GM23338 (cell line): ENCODE measurements at regions not wholly inside any gene's neighbourhood (a gene's known extent, or its start where the extent isn't known, plus 50 kb on each side); places are given as distances from the start of the nearest gene placed in this dataset.

ENCODE experiments used
- ATAC-seq: fragments of 200-7000 bp; cut with Tn5 transposase; 3 replicates; pipeline ENCODE4 v1.9.1; 2020
- DNase-seq: peaks from one replicate; pipeline ENCODE4 v3.0.0-alpha.2; 2015; ENCODE audit warnings: low spot score
- H2AFZ ChIP-seq: fragments of 200-600 bp; sonication (generic); 2 replicates; pipeline ENCODE4 v1.8.0; 2016; ENCODE audit warnings: antibody characterized with exemption, mild to moderate bottlenecking, moderate library complexity
- H3F3A ChIP-seq: fragments of 200-600 bp; sonication (generic); replicated peaks from 2 replicates; pipeline ENCODE4 v1.8.0; 2017; ENCODE audit warnings: antibody characterized with exemption, mixed run types, low read depth
- H3K27ac ChIP-seq: fragments of 200-600 bp; sonication (generic); 2 replicates; pipeline ENCODE4 v1.6.1; 2016; ENCODE audit warnings: low read depth
- H3K27me3 ChIP-seq: fragments of 200-600 bp; sonication (generic); 2 replicates; pipeline ENCODE4 v1.8.0; 2016; ENCODE audit warnings: mild to moderate bottlenecking, mixed run types, moderate library complexity; ENCODE audit not compliant: insufficient read depth
- H3K36me3 ChIP-seq: fragments of 200-600 bp; sonication (generic); 2 replicates; pipeline ENCODE4 v1.8.0; 2016; ENCODE audit warnings: mild to moderate bottlenecking; ENCODE audit not compliant: insufficient read depth
- H3K4me1 ChIP-seq: fragments of 200-600 bp; sonication (generic); 2 replicates; pipeline ENCODE4 v1.8.0; 2016; ENCODE audit warnings: mild to moderate bottlenecking, moderate library complexity; ENCODE audit not compliant: insufficient read depth
- H3K4me2 ChIP-seq: fragments of 200-600 bp; sonication (generic); 2 replicates; pipeline ENCODE4 v1.7.1; 2017; ENCODE audit warnings: mixed run types
- H3K4me3 ChIP-seq: fragments of 200-600 bp; sonication (generic); 2 replicates; pipeline ENCODE4 v1.6.1; 2016; ENCODE audit warnings: mixed run types
- H3K79me2 ChIP-seq: fragments of 200-600 bp; sonication (generic); replicated peaks from 2 replicates; pipeline ENCODE4 v1.8.0; 2017; ENCODE audit warnings: mild to moderate bottlenecking; ENCODE audit not compliant: insufficient read depth
- H3K9me2 ChIP-seq: fragments of 200-600 bp; sonication (generic); 2 replicates; pipeline ENCODE4 v1.8.0; 2017; ENCODE audit not compliant: insufficient read depth
- H4K20me1 ChIP-seq: fragments of 200-600 bp; sonication (generic); replicated peaks from 2 replicates; pipeline ENCODE4 v1.8.0; 2017; ENCODE audit warnings: mild to moderate bottlenecking; ENCODE audit not compliant: insufficient read depth
- H3K27ac Mint-ChIP-seq: 2 replicates; pipeline ENCODE4 v1.8.0; 2020; ENCODE audit warnings: inconsistent platforms, mild to moderate bottlenecking, moderate library complexity, mixed read lengths
- H3K27me3 Mint-ChIP-seq: 3 replicates; pipeline ENCODE4 v1.8.0; 2022; ENCODE audit warnings: low read depth, mild to moderate bottlenecking, moderate library complexity, mixed read lengths, inconsistent platforms; ENCODE audit not compliant: insufficient read depth, poor library complexity
- H3K36me3 Mint-ChIP-seq: 3 replicates; pipeline ENCODE4 v1.8.0; 2021; ENCODE audit warnings: low read depth, mild to moderate bottlenecking, inconsistent platforms, moderate library complexity, mixed read lengths
- H3K4me1 Mint-ChIP-seq: 3 replicates; pipeline ENCODE4 v1.8.0; 2020; ENCODE audit warnings: mild to moderate bottlenecking, inconsistent platforms, mixed read lengths
- H3K4me3 Mint-ChIP-seq: 3 replicates; pipeline ENCODE4 v1.8.0; 2021; ENCODE audit warnings: moderate library complexity, mild to moderate bottlenecking, inconsistent platforms, mixed read lengths
- H3K9me3 Mint-ChIP-seq: 3 replicates; pipeline ENCODE4 v1.8.0; 2020; ENCODE audit warnings: moderate library complexity, mild to moderate bottlenecking, inconsistent platforms, mixed read lengths
- CREB1 ChIP-seq: fragments of 250-450 bp; sonication (Bioruptor Pico); IDR thresholded peaks from 2 replicates; pipeline ENCODE4 v1.5.0; 2020; ENCODE audit warnings: low read depth, mild to moderate bottlenecking, moderate library complexity
- EZH2 ChIP-seq: fragments of 200-600 bp; sonication (generic); IDR thresholded peaks from one replicate; pipeline ENCODE4 v1.8.0; 2017; ENCODE audit warnings: antibody characterized with exemption, mild to moderate bottlenecking, low read depth; ENCODE audit not compliant: unreplicated experiment
- EZH2phosphoT487 ChIP-seq: fragments of 200-600 bp; sonication (generic); IDR thresholded peaks from one replicate; pipeline ENCODE4 v1.8.1; 2018; ENCODE audit warnings: antibody characterized with exemption; ENCODE audit not compliant: unreplicated experiment
- JUNB ChIP-seq: IDR thresholded peaks from one replicate; pipeline ENCODE4 v1.6.1; 2016; ENCODE audit warnings: antibody characterized with exemption; ENCODE audit not compliant: unreplicated experiment
- NANOG ChIP-seq: IDR thresholded peaks from 2 replicates; pipeline ENCODE4 v1.6.1; 2016; ENCODE audit warnings: antibody characterized with exemption, borderline replicate concordance
- POLR2AphosphoS5 ChIP-seq: IDR thresholded peaks from 2 replicates; pipeline ENCODE4 v1.6.1; 2016; ENCODE audit warnings: antibody characterized with exemption, low read depth
- STAT1 ChIP-seq: IDR thresholded peaks from one replicate; pipeline ENCODE4 v1.6.1; 2016; ENCODE audit warnings: antibody characterized with exemption; ENCODE audit not compliant: unreplicated experiment
- ZNF331 ChIP-seq: fragments of 250-450 bp; sonication (Bioruptor Pico); IDR thresholded peaks from 2 replicates; pipeline ENCODE4 v1.5.0; 2020; ENCODE audit warnings: low read depth, mild to moderate bottlenecking, moderate library complexity
- TF ChIP-seq, protein P1 (sequence below), 2 experiments: fragments of 200-600 bp in 1 of 2; sonication (generic) in 1 of 2; conservative IDR thresholded peaks; 2 replicates each; pipeline versions ENCODE4 v1.5.1 to v1.6.1; 2016 to 2017; ENCODE audit warnings: antibody characterized with exemption in 2 of 2, low read depth in 2 of 2, mild to moderate bottlenecking in 2 of 2, moderate library complexity in 1 of 2
- TF ChIP-seq, protein P2 (sequence below): IDR thresholded peaks from 2 replicates; pipeline ENCODE4 v1.6.1; 2016; ENCODE audit warnings: antibody characterized with exemption
- TF ChIP-seq, protein P3 (sequence below): IDR thresholded peaks from one replicate; pipeline ENCODE4 v1.6.1; 2018; ENCODE audit warnings: antibody characterized with exemption; ENCODE audit not compliant: unreplicated experiment

DNA sequence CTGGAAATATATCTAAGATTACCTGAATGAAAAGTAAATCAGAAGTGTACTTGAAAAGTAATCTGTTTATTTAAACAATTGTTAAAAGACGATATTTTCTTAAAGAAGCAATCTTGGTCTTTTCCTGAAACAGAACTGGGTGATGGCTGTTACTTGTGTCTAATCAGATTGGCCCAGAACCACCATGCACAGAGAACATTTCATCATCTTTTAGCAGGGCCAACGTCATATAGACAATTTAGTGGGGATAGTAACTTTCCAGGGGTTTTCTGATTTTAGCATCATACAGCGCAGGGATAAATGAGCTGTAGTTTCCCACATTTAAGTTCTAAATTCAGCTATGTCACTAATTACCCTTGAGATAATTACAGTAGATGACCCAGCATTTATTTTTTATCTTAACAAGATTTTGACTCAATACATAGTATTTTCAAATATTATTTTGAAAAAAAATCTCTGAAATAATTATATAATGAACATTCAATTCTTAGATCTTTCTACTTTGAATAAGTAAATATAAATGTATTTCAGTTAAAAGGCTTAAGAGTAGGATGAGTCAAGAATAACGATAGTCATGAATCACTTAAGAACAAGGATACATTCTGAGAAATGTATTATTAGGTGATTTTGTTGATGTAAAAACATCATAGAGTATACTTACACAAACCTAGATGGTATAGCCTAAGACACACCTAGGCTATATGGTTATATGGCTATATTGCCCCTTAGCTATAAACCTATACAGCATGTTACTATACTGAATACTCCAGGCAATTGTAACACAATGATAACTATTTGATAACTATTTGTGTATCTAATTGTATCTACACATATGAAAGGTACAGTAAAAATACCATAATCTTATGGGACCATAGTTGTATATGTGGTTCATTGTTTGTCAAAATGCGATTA is 103.8 kb upstream of the MME start:
- H3K9me3 Mint-ChIP-seq, result no peaks in the 10 kb centered on the region
- Histone ChIP-seq H3K27ac (no peak overlapping the region), H3K27me3 (no peaks in the 10 kb centered on the region), H3K9me2 (no peaks in the 10 kb centered on the region), H3K79me2 (no peaks in the 10 kb centered on the region), H3F3A (no peaks in the 10 kb centered on the region), H3K4me2 (no peak overlapping the region), H2AFZ (no peak overlapping the region), H4K20me1 (no peaks in the 10 kb centered on the region), H3K4me1 (no peaks in the 10 kb centered on the region), H3K4me3 (no peak overlapping the region), H3K36me3 (no peaks in the 10 kb centered on the region)
- H3K4me1 Mint-ChIP-seq, result peaks cover 2% of the 10 kb centered on the region; the same call in 1 of the 3 replicates
- H3K4me3 Mint-ChIP-seq, result no peak overlapping the region
- DNase-seq (no peak), ATAC-seq (no peak)
- TF ChIP-seq JUNB (no peak), ZNF331 (CRISPR knock-in tag) (no peak), EZH2phosphoT487 (no peak), CREB1 (no peak), POLR2AphosphoS5 (no peak), EZH2 (no peak), STAT1 (no peak), NANOG (no peak)
- TF ChIP-seq, protein P1, sequence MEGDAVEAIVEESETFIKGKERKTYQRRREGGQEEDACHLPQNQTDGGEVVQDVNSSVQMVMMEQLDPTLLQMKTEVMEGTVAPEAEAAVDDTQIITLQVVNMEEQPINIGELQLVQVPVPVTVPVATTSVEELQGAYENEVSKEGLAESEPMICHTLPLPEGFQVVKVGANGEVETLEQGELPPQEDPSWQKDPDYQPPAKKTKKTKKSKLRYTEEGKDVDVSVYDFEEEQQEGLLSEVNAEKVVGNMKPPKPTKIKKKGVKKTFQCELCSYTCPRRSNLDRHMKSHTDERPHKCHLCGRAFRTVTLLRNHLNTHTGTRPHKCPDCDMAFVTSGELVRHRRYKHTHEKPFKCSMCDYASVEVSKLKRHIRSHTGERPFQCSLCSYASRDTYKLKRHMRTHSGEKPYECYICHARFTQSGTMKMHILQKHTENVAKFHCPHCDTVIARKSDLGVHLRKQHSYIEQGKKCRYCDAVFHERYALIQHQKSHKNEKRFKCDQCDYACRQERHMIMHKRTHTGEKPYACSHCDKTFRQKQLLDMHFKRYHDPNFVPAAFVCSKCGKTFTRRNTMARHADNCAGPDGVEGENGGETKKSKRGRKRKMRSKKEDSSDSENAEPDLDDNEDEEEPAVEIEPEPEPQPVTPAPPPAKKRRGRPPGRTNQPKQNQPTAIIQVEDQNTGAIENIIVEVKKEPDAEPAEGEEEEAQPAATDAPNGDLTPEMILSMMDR (conservative IDR thresholded peaks at IDR 0.05; ENCODE audit: low read depth in 2 of 2), result no peak
- TF ChIP-seq, protein P2, sequence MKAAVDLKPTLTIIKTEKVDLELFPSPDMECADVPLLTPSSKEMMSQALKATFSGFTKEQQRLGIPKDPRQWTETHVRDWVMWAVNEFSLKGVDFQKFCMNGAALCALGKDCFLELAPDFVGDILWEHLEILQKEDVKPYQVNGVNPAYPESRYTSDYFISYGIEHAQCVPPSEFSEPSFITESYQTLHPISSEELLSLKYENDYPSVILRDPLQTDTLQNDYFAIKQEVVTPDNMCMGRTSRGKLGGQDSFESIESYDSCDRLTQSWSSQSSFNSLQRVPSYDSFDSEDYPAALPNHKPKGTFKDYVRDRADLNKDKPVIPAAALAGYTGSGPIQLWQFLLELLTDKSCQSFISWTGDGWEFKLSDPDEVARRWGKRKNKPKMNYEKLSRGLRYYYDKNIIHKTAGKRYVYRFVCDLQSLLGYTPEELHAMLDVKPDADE, result no peak
- TF ChIP-seq, protein P3, sequence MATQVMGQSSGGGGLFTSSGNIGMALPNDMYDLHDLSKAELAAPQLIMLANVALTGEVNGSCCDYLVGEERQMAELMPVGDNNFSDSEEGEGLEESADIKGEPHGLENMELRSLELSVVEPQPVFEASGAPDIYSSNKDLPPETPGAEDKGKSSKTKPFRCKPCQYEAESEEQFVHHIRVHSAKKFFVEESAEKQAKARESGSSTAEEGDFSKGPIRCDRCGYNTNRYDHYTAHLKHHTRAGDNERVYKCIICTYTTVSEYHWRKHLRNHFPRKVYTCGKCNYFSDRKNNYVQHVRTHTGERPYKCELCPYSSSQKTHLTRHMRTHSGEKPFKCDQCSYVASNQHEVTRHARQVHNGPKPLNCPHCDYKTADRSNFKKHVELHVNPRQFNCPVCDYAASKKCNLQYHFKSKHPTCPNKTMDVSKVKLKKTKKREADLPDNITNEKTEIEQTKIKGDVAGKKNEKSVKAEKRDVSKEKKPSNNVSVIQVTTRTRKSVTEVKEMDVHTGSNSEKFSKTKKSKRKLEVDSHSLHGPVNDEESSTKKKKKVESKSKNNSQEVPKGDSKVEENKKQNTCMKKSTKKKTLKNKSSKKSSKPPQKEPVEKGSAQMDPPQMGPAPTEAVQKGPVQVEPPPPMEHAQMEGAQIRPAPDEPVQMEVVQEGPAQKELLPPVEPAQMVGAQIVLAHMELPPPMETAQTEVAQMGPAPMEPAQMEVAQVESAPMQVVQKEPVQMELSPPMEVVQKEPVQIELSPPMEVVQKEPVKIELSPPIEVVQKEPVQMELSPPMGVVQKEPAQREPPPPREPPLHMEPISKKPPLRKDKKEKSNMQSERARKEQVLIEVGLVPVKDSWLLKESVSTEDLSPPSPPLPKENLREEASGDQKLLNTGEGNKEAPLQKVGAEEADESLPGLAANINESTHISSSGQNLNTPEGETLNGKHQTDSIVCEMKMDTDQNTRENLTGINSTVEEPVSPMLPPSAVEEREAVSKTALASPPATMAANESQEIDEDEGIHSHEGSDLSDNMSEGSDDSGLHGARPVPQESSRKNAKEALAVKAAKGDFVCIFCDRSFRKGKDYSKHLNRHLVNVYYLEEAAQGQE, result no peak
- H3K27me3 Mint-ChIP-seq, result no peaks in the 10 kb centered on the region
- H3K36me3 Mint-ChIP-seq, result no peaks in the 10 kb centered on the region
- no peak overlapping the region for H3K27ac Mint-ChIP-seq
